ENCODE measurements at regions not wholly inside any gene's neighbourhood (a gene's known extent, or its start where the extent isn't known, plus 50 kb on each side); places are given as distances from the start of the nearest gene placed in this dataset.

DNA sequence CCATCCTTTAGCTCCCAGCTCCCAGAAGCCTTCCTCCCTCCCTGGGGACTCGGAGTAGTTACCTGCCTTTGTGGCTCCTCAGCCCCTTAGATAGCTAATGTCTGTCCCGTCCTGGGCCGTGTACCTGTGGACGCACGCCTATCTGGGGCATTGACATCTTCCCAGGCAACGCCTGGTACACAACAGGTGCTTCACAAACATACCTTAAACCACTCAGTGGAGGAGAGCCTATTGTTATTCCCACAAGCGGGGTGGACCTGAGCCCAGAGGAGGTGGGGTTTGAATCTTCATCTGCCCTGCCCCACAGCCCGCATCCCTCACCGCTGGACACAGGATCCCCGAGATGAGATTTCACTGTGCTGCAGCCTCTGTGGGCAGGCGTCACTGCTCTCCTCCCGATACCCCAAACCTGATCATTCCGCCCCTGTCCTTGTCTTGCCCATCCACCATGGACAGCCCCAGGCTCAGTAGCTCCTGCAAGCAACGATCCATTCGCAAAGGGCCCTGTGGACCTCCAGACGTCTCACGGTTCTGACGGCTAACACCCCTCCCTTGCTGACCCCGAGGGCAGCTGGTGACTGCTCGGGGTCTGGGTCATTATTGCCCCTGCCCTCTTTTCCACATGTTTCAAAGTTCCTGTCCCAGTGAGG is 73.8 kb upstream of the SHISAL1 start:
- no peak for DNase-seq

GRCh38 chr22:44385781-44386180 is 73.0 kb upstream of the SHISAL1 start:
- no peak for DNase-seq

DNA sequence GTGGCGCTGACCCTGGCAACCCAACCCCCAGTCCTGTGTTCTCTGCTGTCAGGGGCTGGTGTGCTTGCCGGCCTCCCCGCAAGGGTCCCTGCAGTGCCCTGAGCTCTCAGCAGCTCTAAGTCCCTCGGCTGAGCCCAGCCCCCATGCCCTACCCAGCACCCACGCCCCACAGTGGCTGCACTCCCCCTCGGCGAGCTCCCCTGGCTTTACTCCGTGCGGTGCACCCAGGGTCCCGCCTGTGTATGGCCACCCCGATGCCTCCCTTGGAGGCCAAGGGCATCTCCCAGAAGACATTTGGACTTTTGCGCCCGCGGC is 72.5 kb upstream of the SHISAL1 start:
- no peak for DNase-seq

DNA sequence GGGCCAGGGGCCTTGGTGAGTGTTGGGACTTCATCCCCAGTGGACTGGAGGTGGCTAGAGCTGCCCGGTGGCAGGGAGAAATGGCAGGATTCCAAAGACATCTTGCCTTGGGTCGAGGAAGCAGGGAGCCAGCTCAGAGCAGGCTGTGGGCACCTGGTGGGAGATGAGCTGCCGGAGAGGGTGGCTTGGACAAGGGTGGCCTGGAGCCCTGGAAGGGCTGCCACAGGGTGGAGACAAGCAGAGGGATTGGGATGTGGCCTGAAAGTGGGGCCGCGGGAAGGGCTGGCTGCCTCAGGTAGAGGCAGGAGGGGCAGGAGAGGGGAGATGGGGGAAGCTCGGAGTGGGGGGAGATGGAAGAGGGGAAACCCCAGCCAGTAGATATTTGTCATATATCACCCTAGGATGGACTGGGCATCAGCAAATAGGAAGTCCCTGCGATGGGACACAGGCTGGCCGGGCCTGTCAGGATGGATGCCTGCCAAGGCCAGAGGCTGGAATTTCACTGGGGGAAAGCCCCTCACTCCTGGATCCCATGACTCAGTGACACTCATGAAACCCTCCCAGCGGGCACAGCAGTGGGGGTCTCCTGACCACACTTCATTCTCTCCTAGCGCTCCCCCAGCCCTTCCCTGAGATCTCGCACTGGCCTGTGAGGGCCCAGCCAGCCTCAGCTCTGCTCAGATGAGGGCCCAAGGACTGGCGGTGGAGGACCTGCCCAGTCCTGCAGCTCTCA is 72.0 kb upstream of the SHISAL1 start:
- DNase-seq = no peak

DNA sequence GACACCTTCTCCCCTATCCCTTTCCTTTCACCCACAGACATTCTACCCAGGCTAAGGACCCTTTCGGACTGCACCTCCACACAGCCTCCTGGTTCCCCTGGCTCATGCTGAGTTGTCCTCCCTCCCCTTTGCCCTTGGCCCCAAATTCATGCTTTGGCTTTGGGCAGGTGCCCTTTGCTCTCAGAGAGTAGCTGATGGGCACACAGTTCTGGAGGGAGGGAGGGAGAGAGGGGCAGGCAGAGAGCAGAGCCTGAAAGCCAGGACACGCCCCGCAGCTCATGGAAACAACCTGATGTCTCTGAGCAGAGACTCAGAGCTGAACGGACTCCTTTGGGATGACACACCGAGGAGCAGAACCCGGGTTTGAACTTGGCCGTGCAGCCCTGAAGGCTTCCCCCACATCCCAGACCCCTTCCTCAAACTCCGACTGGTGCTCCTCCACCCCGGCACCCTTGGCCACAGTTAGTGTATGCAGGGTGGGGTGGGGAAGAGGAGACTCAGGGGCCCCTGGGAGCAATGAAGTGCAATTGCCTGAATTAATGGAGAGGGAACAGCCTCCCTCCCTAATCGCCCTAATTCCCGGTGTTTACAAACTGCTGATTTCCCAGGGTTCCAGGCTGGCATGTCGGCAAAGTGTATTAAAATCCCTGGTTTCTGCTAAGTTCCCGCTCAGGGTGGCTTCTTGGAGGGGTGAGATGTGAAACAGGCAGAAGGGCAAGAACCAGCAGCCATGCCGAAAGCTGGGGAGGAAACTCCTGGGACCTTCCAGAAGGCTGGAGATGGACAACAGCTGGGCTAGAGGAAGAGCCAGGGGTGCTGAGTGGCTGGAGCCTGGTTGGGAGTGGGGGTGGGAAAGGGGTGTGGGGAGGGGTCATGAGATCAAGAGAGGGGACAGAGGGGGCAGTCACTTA is 71.2 kb upstream of the SHISAL1 start:
- DNase-seq = no peak

DNA sequence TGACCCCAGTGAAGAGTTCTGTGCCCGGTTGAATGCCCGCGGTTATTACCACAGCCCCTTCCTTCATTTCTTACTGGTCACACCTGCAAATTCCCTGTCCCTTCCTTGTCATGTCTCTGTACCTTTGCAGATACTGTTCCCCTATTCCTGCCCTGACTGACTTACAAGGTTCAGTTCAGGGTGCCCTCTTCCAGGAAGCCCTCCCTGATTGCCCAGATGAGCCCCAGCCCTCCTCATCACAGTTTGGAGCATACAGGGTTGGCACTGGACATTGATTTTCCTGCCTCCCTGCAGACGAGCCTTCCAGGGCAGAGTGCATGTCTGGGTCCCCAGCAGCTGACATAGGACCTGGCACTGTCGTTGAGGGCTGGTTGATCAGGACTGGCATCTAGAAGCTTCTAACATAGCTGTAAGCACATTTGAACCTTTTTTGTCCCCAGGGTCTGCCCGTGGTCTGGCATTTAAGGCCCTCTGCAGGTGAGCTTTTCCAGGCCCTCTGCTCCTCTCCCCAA is 70.4 kb upstream of the SHISAL1 start:
- DNase-seq = no peak

DNA sequence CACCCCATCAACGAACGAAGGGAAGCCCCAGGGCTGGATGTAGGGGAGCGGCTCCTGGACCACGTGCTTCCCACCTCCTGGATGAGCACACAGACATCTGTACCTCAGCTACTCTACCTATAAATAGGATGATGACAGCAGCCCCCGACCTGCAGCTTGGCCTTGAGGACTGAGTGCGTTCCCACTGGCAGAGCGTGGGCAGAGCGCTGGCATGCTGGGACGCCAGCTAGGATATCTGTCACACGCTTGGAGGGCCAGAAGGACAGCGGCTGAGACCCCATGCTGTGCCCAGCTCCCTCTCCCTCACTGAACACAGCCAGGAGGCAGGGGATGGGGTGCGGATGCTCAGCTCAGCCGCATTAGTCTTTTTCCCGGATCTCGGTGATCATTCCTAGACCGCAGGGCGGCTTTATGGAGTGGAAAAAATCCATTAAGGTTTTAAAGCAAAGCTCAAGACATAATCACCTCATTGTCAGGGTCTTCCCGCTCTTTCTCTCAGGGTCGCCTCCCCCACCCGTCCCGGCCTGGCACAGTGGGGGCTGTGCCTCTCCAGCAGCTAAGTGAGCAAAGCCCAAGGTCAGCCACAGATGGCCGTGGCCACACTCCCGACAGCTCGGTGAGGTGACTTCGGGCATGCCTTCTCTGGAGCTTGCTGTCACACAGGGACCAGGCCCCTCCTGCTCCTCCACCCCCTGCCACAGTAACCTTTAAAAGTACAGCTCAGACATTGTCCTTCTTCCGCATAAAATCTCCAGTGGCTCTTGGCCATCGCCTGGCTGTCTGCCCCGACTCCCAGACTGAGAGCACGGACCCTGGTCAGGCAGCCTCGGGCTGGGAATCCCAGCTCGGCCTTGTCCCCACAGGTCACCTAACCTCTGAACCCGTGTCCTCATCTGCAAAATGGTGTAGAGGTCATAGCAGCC is 69.6 kb upstream of the SHISAL1 start:
- no peak for DNase-seq

GRCh38 chr22:44381761-44382115 is 69.0 kb upstream of the SHISAL1 start:
- no peak for DNase-seq

DNA sequence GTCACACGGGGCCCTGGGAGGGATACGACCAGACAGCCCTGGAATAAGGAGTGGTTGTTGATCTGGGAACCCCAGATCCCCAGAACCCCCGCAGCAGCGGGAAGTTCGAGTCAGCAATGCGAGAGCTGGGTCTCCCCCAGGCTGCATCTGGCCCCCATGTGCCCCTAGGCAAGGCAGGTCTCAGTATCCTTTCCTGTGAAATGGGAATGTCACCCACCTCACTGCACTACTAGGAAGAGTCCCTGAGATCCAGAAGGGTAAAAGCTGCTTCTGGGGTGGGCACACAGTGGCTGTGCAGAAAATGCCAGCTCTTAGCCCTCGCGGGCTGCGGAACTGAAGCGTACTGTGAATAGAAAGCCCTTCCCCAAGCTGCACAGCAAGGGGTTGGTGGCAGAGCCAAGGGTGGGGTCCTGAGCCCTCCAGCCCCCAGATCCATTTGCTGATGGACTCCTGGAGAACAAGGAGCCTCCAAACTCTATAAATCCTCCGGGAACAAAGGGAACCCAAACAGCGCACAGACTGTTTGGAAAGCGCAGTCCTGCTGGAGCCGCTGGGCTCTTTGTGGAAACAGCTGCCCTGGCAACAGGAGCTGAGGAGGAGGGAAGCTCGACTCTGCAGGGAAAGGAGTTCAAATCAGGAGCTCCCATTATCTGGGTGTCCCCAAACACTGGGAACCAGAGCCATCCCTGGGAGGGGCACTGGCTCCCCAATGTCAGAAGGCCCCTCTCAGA is 68.2 kb upstream of the SHISAL1 start:
- DNase-seq = no peak

- no peak for DNase-seq
These were observed 67.3 kb upstream of the SHISAL1 start for GRCh38 chr22:44379817-44380755.

DNA sequence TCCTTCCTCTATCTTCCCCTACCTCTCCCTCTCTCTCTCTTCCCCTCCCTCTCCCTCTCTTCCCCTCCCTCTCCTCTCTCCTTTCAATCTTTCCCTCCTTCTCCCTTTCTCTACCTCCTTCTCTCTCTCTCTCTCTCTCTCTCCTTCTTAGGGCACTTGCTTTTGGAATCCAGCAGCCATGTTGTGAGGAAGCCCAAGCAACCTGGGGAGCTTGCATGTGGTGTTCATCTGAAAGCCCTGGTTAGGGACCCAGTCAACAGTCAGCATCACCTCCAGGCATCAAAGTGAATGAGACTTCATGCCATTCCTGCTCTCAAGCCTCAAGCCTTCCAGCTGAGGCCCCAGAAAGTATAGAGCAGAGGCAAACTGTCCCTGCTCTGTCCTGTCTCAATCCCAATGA is 65.6 kb upstream of the SHISAL1 start:
- no peak for DNase-seq

DNA sequence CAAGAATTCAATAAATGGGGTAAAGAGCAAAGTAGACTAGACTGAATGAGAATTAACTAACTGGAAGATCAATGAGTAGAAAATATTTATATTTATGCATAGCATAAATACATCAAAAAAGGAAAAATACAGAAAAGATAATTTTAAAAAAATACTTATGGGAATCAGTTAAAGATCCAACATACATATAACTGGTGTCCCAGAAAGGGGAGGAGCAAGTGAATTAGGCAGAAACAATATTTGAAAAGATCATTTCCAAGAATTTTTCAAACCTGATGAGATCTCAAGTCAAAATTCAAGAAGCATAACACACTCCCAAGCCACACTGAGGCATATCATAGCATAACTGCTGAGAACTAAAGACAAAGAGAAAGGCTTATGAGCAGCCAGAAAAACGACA is 62.7 kb upstream of the SHISAL1 start:
- DNase-seq = no peak

DNA sequence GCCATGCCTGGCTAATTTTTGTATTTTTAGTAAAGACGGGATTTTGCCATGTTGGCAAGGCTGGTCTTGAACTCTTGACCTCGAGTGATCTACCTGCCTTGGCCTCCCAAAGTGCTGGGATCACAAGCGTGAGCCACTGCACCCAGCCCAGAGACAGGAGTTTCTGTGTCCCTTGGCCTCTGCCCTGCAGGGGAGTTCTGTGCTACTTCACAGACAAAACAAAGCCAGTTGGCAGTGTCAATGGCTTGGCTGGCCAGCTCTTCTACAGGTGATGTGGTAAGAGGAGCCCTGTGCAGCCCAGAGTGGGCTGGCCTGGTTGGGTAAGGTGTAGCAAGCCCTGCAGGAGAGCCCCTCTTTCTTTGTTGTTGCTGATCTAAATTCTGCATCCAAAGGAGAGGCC is 60.5 kb upstream of the SHISAL1 start:
- no peak for DNase-seq

DNA sequence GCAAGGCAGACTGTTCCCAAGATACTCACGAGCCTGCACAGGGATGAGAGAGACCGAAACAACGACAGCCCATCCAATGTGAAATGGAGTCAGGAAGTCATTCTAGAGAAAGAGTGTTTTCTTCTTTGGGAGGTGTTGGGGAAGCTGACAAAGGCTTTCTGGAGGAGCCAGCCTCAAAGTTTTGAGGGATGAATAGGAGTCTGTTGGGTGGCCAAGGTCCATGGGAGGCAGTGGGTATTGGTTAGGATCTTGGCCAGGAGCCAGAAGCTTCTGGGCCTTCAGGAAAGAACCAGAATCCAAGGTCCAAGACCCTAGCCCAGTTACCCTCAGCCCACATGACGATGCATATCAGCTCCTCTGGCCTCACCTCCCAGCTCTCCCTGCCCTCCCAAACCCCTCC is 59.9 kb upstream of the SHISAL1 start:
- DNase-seq = no peak

DNA sequence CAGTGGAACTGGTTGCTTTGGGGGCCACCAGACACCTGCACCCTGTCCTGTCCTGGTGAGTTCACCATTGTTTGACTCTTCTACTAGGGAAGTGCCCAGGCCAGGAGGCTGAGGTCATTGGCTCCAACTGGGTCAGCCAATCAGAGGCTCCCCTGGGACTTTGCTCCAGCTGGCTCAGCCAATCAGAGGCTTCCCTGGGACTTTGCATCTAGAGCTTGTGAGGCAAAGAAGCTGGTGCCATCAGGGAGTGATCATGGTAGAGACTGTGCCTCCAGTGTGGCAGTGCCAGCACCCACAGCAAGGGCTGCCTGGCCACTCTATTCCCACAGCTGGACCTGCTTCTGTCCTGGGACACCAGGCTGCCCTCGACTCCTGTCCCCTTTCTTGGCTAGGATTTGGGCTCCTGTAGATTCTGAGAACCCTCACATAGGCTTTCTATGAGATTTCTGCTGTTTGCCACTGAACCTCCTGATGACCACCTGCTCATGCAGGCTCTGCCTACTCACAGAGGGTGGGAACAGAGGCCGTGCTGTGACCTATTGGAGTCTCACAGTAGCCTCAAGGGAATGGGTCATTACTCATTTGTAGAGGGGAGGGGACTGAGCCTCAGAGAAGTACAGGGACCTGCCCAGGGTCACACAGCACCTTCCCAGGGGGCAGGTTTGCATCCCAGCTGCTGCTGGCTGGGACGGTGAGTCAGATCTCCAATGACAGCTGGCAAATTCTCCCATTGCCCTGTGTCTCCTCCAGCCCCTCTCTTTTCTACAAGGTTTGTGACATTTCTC is 59.2 kb upstream of the SHISAL1 start:
- no peak for DNase-seq

GRCh38 chr22:44369916-44370801 is 57.4 kb upstream of the SHISAL1 start:
- DNase-seq = no peak

GRCh38 chr22:44369293-44369661 is 56.5 kb upstream of the SHISAL1 start:
- DNase-seq = no peak

DNA sequence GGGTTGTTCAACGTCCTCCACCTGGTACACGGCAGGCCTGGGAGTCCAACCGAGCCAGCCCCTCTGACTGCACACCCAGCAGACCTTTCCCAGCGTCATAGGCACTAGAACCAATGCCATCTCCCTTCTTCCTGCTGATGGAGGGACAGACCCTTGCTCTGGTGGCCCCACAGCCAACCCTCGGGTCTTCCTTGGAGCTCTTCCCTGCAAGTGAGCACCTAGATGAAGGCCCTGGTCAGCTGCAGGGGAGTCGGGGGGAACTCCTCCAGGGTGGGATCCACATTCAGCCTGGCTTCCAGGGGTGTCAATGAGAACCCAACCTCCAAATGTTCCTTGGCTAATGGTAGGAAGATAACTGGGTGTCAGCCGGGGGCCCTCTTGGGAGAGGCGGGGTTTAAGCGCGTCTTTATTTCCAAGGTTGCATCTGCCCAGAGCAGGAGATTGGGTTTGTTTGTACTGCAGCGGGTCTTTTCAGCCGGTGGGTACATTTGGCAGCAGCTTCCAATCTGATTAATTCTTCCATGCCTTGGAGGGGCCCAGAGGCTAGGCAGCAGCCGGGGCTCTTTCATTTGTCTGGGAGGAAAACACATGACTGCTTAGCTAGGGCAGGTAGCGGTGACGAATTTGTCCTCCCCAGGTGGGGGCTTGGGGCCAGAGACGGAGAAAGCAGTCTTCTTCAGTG is 56.0 kb upstream of the SHISAL1 start:
- no peak for DNase-seq

Measured in cerebellar nuclear complex (tissue), 1 donor.